ENCODE measurements at regions not wholly inside any gene's neighbourhood (a gene's known extent, or its start where the extent isn't known, plus 50 kb on each side); places are given as distances from the start of the nearest gene placed in this dataset.
A peak's percentile ranks its signal among the peaks of the same experiment; 100 is the strongest.
"Not testable (repeated sequence)": the region's sequence is repeated elsewhere in the genome, so short reads cannot be mapped to it uniquely, and the experiment has no call there.

- peaks cover 20 to 34% of the 10 kb centered on the region in 2 donors for H3K4me1 ChIP-seq (ENCODE audit: control insufficient read depth in 1 of 2, insufficient read depth in 2 of 2, low read length in 2 of 2)
- H3K27me3 ChIP-seq (ENCODE audit: low read depth, low read length) = no peaks in the 10 kb centered on the region
- H3K9me3 ChIP-seq (ENCODE audit: control insufficient read depth in 1 of 2, low read length in 2 of 2) = no peaks in the 10 kb centered on the region
- no peaks in the 10 kb centered on the region for H3K36me3 ChIP-seq (ENCODE audit: control insufficient read depth in 1 of 2, insufficient read depth in 2 of 2, low read length in 2 of 2)
- no peak overlapping the region for H3K4me3 ChIP-seq (ENCODE audit: low read depth in 1 of 2, low read length in 2 of 2)
- H3K27ac ChIP-seq (ENCODE audit: low read length) = no peak overlapping the region
Measured at GRCh38 chr2:237209885-237210284, 124.2 kb downstream of the COPS8 start.

DNA sequence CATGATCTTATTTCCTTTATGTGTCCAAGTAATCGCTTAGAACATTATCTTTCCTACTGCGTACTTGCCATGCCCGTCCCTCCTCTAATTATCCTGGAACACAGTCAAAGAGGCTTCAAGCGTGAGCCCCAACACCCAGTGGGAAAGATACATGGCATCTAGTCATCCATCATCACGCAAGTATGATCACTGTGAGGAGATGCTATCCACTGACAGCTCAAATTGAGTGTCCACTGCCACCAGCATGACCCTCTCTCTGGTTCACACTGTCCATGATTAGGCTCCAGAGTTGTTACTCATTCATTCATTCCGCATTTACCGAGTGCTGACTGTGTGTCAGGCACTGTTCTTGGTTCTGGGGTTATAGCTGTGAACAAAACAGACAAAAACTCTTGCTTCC, 124.6 kb downstream of the COPS8 start:
- peaks cover 20 to 34% of the 10 kb centered on the region in 2 donors for H3K4me1 ChIP-seq (ENCODE audit: control insufficient read depth in 1 of 2, insufficient read depth in 2 of 2, low read length in 2 of 2)
- no peak overlapping the region for H3K4me3 ChIP-seq (ENCODE audit: low read depth in 1 of 2, low read length in 2 of 2)
- H3K27me3 ChIP-seq (ENCODE audit: low read depth, low read length) = no peaks in the 10 kb centered on the region
- no peaks in the 10 kb centered on the region for H3K9me3 ChIP-seq (ENCODE audit: control insufficient read depth in 1 of 2, low read length in 2 of 2)
- no peaks in the 10 kb centered on the region for H3K36me3 ChIP-seq (ENCODE audit: control insufficient read depth in 1 of 2, insufficient read depth in 2 of 2, low read length in 2 of 2)
- no peak overlapping the region for H3K27ac ChIP-seq (ENCODE audit: low read length)

DNA sequence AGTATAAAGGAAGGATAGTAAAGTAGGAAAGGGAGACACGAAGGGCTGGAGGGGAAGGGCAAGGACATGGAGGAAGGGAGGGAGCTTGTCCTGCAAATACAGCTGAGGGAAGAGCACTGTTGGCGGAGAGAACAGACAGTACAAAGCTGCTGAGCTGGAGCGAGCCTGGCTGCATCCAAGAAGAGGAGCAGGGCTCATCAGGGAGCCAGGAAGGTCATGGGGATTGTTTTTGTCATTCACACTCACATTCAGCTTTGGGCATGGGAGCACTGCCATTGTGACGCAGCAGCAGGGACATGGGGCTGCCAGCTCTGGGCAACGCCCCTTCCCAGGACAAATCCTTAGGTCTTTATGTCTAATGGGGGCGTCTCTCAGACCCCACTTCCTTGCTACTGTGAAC, 125.1 kb downstream of the COPS8 start:
- Histone ChIP-seq H3K36me3 (ENCODE audit: control insufficient read depth in 1 of 2, insufficient read depth in 2 of 2, low read length in 2 of 2) (no peaks in the 10 kb centered on the region), H3K27ac (ENCODE audit: low read length) (peak overlapping the region; percentile 11), H3K27me3 (ENCODE audit: low read depth, low read length) (no peaks in the 10 kb centered on the region), H3K9me3 (ENCODE audit: control insufficient read depth in 1 of 2, low read length in 2 of 2) (no peaks in the 10 kb centered on the region), H3K4me3 (ENCODE audit: low read depth in 1 of 2, low read length in 2 of 2) (no peak overlapping the region), H3K4me1 (ENCODE audit: control insufficient read depth in 1 of 2, insufficient read depth in 2 of 2, low read length in 2 of 2) (peaks cover 20 to 34% of the 10 kb centered on the region in 2 donors)

DNA sequence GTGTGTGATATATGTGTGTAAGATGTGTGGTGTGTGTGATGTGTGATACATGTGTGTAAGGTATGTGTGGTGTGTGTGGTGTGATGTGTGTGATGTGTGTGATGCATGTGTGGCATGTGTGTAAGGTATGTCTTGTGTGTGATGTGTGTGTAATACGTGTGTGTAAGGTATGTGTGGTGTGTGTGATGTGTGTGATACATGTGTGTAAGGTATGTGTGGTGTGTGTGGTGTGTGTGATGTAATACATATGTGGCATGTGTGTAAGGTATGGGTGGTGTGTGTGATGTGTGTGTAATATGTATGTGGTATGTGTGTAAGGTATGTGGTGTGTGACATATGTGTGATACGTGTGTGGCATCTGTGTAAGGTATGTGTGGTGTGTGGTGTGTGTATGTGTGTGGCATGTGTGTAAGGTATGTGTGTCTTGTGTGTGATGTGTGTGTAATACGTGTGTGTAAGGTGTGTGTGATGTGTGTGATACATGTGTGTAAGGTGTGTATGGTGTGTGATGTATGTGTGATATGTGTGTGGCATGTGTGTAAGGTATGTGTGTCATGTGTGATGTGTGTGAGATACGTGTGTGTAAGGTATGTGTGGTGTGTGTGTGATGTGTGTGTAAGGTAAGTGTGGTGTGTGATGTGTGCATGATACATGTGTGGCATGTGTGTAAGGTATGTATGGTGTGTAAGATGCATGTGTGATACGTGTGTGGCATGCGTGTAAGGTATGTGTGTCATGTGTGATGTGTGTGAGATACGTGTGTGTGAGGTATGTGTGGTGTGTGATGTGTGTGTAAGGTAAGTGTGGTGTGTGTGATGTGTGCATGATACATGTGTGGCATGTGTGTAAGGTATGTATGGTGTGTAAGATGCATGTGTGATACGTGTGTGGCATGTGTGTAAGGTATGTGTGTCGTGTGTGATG, 126.9 kb downstream of the COPS8 start:
- not testable (repeated sequence) for H3K4me3 ChIP-seq (ENCODE audit: low read depth in 1 of 2, low read length in 2 of 2); H3K27me3 ChIP-seq (ENCODE audit: low read depth, low read length); H3K9me3 ChIP-seq (ENCODE audit: control insufficient read depth in 1 of 2, low read length in 2 of 2); H3K27ac ChIP-seq (ENCODE audit: low read length); H3K36me3 ChIP-seq (ENCODE audit: control insufficient read depth in 1 of 2, insufficient read depth in 2 of 2, low read length in 2 of 2)
- H3K4me1 ChIP-seq (ENCODE audit: control insufficient read depth in 1 of 2, insufficient read depth in 2 of 2, low read length in 2 of 2) = peaks cover 20 to 27% of the 10 kb centered on the region in 2 donors

DNA sequence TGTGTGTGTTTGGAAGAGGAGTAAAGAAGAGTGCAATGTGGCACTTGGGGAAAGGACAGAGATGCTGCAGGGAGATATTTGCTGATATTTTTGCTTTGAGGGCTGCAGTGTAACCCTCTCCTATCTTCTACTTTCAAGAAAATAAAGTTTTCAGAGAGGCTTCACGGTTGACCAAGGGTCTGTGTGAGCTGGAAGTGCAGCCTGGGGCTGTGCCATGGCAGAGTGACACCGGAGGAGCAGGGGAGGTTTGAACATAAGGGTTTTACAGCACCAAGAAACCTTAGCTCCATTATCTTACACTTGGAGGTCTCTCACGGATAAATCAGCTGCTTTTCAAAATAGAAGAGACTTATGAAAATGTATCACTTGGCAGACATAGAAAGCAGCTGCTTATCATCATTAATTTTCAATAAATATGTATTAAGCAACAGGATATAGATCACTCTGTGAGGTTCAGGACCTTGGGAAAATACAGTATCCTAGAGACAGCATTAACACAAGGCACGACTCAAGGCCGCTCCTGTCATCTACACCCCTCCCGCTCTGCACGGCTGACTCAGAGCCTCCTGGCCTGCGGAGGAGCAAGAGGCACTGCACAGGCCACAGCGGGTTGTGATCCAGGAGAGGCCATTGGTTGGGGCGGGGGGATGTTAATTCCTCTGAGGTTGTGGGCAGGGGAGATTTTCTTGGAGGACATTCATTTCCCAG, 127.8 kb downstream of the COPS8 start:
- no peaks in the 10 kb centered on the region for H3K27me3 ChIP-seq (ENCODE audit: low read depth, low read length)
- H3K4me3 ChIP-seq (ENCODE audit: low read depth in 1 of 2, low read length in 2 of 2) = no peak overlapping the region
- peak overlapping the region; percentile 2 for H3K27ac ChIP-seq (ENCODE audit: low read length)
- H3K36me3 ChIP-seq (ENCODE audit: control insufficient read depth in 1 of 2, insufficient read depth in 2 of 2, low read length in 2 of 2) = no peaks in the 10 kb centered on the region
- no peaks in the 10 kb centered on the region for H3K9me3 ChIP-seq (ENCODE audit: control insufficient read depth in 1 of 2, low read length in 2 of 2)
- peaks cover 14 to 21% of the 10 kb centered on the region in 2 donors for H3K4me1 ChIP-seq (ENCODE audit: control insufficient read depth in 1 of 2, insufficient read depth in 2 of 2, low read length in 2 of 2)

DNA sequence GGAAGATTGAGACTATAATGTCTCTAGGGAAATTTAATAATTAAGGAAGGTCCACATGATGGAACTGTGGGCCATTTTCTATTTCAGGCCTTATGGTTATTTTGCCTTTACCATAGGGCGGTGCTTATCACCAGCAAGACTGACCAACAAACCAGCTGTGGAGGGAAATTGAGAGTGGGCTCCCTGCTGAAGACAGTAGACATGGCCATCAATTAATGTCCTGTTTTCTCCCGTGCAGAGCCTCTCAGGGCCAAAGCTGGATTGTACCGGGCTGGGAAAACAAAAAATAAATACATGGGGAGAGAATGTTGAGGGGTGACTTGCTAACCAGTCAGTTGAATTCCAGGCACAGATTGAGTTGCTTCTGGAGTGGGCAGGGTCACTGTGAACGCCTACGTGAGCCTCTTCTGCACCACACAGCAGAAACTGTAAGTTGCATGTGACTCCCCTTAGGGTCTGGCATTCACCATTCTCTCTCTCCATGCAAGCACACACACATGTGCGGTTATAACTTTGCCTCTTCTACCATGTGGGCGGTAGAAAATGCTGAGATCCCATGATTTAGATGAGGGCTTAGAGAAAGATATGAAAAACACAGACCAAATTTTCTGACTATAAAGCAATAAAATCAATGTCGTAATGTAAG, 128.5 kb downstream of the COPS8 start:
- no peaks in the 10 kb centered on the region for H3K9me3 ChIP-seq (ENCODE audit: control insufficient read depth in 1 of 2, low read length in 2 of 2)
- H3K4me3 ChIP-seq (ENCODE audit: low read depth in 1 of 2, low read length in 2 of 2) = no peak overlapping the region
- H3K27me3 ChIP-seq (ENCODE audit: low read depth, low read length) = no peaks in the 10 kb centered on the region
- peaks cover 7 to 14% of the 10 kb centered on the region in 2 donors for H3K4me1 ChIP-seq (ENCODE audit: control insufficient read depth in 1 of 2, insufficient read depth in 2 of 2, low read length in 2 of 2)
- H3K36me3 ChIP-seq (ENCODE audit: control insufficient read depth in 1 of 2, insufficient read depth in 2 of 2, low read length in 2 of 2) = no peaks in the 10 kb centered on the region
- peak overlapping the region; percentile 2 for H3K27ac ChIP-seq (ENCODE audit: low read length)

DNA sequence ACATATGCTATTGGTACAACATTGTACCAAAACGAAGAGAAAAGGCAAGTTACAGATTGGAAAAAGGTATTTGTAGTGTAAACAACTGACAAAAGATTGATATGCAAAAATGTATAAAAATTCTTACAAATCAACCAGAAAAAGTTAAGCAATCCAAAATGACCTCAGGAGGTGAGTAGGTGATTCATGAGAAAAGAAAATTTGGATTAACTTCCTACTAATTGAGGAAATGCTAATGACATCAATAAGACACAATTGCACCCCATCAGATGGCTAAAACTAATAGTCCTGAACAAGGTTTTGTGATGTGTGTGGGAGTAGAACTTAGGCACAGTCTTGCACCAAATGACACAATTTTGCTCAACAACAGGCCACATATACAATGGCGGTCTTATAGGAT, 129.3 kb downstream of the COPS8 start:
- H3K27me3 ChIP-seq (ENCODE audit: low read depth, low read length) = no peaks in the 10 kb centered on the region
- H3K9me3 ChIP-seq (ENCODE audit: control insufficient read depth in 1 of 2, low read length in 2 of 2) = no peaks in the 10 kb centered on the region
- H3K4me3 ChIP-seq (ENCODE audit: low read depth in 1 of 2, low read length in 2 of 2) = no peak overlapping the region
- H3K4me1 ChIP-seq (ENCODE audit: control insufficient read depth in 1 of 2, insufficient read depth in 2 of 2, low read length in 2 of 2) = peaks cover 6 to 11% of the 10 kb centered on the region in 2 donors
- H3K27ac ChIP-seq (ENCODE audit: low read length) = no peak overlapping the region
- no peaks in the 10 kb centered on the region for H3K36me3 ChIP-seq (ENCODE audit: control insufficient read depth in 1 of 2, insufficient read depth in 2 of 2, low read length in 2 of 2)

- H3K27me3 ChIP-seq (ENCODE audit: low read depth, low read length) = no peaks in the 10 kb centered on the region
- no peak overlapping the region for H3K4me3 ChIP-seq (ENCODE audit: low read depth in 1 of 2, low read length in 2 of 2)
- H3K36me3 ChIP-seq (ENCODE audit: control insufficient read depth in 1 of 2, insufficient read depth in 2 of 2, low read length in 2 of 2) = no peaks in the 10 kb centered on the region
- H3K27ac ChIP-seq (ENCODE audit: low read length) = no peak overlapping the region
- peaks cover 13 to 18% of the 10 kb centered on the region in 2 donors for H3K4me1 ChIP-seq (ENCODE audit: control insufficient read depth in 1 of 2, insufficient read depth in 2 of 2, low read length in 2 of 2)
- H3K9me3 ChIP-seq (ENCODE audit: control insufficient read depth in 1 of 2, low read length in 2 of 2) = no peaks in the 10 kb centered on the region
Measured at GRCh38 chr2:237217995-237218616, 132.4 kb downstream of the COPS8 start.

DNA sequence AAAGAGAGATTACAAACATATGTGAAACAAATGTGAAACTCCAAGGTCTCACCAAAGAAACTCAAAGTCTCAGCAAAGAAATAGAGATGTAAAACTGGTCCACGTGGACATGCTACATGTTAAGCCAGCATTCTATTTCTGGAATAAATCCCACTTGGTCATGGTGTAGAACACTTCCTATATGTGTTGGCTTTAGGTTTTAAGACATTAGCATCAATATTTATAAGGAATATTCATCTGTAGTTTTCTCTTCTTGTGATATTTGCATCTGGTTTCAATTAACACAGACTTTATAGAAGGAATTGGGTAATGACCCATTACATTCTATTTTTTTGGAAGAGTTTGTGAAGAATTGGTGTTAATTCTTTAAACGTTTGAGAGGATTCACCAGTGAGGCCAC, 133.1 kb downstream of the COPS8 start:
- H3K27ac ChIP-seq (ENCODE audit: low read length) = no peak overlapping the region
- H3K4me3 ChIP-seq (ENCODE audit: low read depth in 1 of 2, low read length in 2 of 2) = no peak overlapping the region
- H3K9me3 ChIP-seq (ENCODE audit: control insufficient read depth in 1 of 2, low read length in 2 of 2) = no peaks in the 10 kb centered on the region
- no peaks in the 10 kb centered on the region for H3K27me3 ChIP-seq (ENCODE audit: low read depth, low read length)
- peaks cover 14 to 15% of the 10 kb centered on the region in 2 donors for H3K4me1 ChIP-seq (ENCODE audit: control insufficient read depth in 1 of 2, insufficient read depth in 2 of 2, low read length in 2 of 2)
- no peaks in the 10 kb centered on the region for H3K36me3 ChIP-seq (ENCODE audit: control insufficient read depth in 1 of 2, insufficient read depth in 2 of 2, low read length in 2 of 2)

DNA sequence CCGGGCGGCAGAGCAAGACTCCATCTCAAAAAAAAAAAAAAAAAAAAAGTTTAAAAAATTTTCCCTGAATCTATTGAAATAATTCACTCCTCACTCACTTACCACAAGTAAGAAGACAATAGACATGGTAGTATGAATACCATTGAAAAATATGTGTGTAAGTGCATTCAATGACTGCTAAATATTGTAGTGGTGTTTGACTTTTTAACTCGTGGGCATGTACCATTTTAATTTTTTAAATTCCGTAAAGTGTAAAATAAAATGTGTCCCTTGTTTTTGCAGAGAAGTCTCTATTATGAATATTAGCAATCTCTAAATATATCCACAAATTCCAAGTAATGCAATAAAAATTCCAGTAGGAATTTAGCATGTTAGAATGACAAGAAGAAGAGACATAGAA, 134.1 kb downstream of the COPS8 start:
- H3K4me1 ChIP-seq (ENCODE audit: control insufficient read depth in 1 of 2, insufficient read depth in 2 of 2, low read length in 2 of 2) = peaks cover 8 to 9% of the 10 kb centered on the region in 2 donors
- no peaks in the 10 kb centered on the region for H3K36me3 ChIP-seq (ENCODE audit: control insufficient read depth in 1 of 2, insufficient read depth in 2 of 2, low read length in 2 of 2)
- no peak overlapping the region for H3K27ac ChIP-seq (ENCODE audit: low read length)
- no peaks in the 10 kb centered on the region for H3K27me3 ChIP-seq (ENCODE audit: low read depth, low read length)
- H3K9me3 ChIP-seq (ENCODE audit: control insufficient read depth in 1 of 2, low read length in 2 of 2) = no peaks in the 10 kb centered on the region
- H3K4me3 ChIP-seq (ENCODE audit: low read depth in 1 of 2, low read length in 2 of 2) = no peak overlapping the region

DNA sequence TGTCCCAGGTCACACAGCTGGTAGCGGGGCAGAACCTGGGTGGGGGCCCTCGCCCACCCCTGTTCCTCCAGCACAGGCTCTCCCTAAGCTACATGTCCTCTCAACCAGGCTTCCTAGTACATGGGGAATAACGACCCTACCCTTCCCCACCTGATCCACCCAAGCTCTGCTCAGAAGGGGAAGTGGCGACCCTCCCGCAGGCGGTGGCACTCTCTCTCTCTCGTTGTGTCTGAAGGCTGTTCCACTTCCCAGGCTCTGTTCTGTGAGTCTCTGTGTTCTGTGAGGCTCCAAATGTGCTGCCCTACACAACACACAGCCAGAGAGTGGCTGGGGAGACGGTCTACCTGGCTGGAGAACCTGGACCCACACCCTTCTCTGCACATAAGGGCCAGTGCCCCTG, 135.8 kb downstream of the COPS8 start:
- Histone ChIP-seq H3K27ac (ENCODE audit: low read length) (no peak overlapping the region), H3K27me3 (ENCODE audit: low read depth, low read length) (no peaks in the 10 kb centered on the region), H3K4me3 (ENCODE audit: low read depth in 1 of 2, low read length in 2 of 2) (no peak overlapping the region), H3K36me3 (ENCODE audit: control insufficient read depth in 1 of 2, insufficient read depth in 2 of 2, low read length in 2 of 2) (no peaks in the 10 kb centered on the region), H3K4me1 (ENCODE audit: control insufficient read depth in 1 of 2, insufficient read depth in 2 of 2, low read length in 2 of 2) (peaks cover 8 to 9% of the 10 kb centered on the region in 2 donors), H3K9me3 (ENCODE audit: control insufficient read depth in 1 of 2, low read length in 2 of 2) (no peaks in the 10 kb centered on the region)

Data from muscle layer of duodenum (tissue), 2 donors.